A549 (cell line): ENCODE measurements at regions not wholly inside any gene's neighbourhood (a gene's known extent, or its start where the extent isn't known, plus 50 kb on each side); places are given as distances from the start of the nearest gene placed in this dataset.

Experiments
- ATAC-seq, 2 experiments: fragments of 200-7000 bp in 1 of 2; fragments of >200 bp in 1 of 2; cut with Nextera tagmentation in 1 of 2; cut with Tn5 transposase in 1 of 2; 3 replicates each; pipeline versions ENCODE4 v1.8.0 to v1.9.1; 2018 to 2020; ENCODE audit warnings: mild to moderate bottlenecking in 1 of 2, moderate library complexity in 1 of 2
- CTCF ChIA-PET: fragments of 300-600 bp; sonication (Branson Sonifier 250); formaldehyde crosslinking; extraction: SDS; loops from one replicate; lab custom pipeline; 2021; ENCODE audit warnings: antibody characterized with exemption, inconsistent platforms; lab: Yijun Ruan, JAX
- POLR2A ChIA-PET: fragments of 350-600 bp; formaldehyde crosslinking; extraction: SDS; loops from one replicate; lab custom pipeline; 2021; ENCODE audit warnings: antibody characterized with exemption, inconsistent platforms; lab: Yijun Ruan, JAX
- DNase-seq, 2 experiments: peaks; one replicate each; pipeline versions ENCODE4 v3.0.0 to v3.0.0-alpha.2; 2011 to 2016; ENCODE audit warnings: low read depth in 1 of 2, low spot score in 1 of 2
- FAIRE-seq: peaks from 2 replicates; lab custom pipeline; 2011; peaks lifted over from hg19 to GRCh38; lab: Jason Lieb, UNC
- H3K27ac ChIP-seq, 2 experiments: fragments of >200 bp; sonication (Bioruptor Twin); formaldehyde crosslinking; 3 replicates each; pipeline ENCODE4 v1.5.1; 2016 to 2017
- H3K4me1 ChIP-seq: fragments of >200 bp; sonication (Bioruptor Twin); formaldehyde crosslinking; 3 replicates; pipeline ENCODE4 v1.6.1; 2016
- H3K4me2 ChIP-seq: fragments of >200 bp; sonication (Bioruptor Twin); formaldehyde crosslinking; 3 replicates; pipeline ENCODE4 v1.6.1; 2016
- H3K4me3 ChIP-seq: fragments of >200 bp; sonication (Bioruptor Twin); formaldehyde crosslinking; 3 replicates; pipeline ENCODE4 v1.5.1; 2016
- H3K9me3 ChIP-seq: fragments of >200 bp; sonication (Bioruptor Twin); formaldehyde crosslinking; 3 replicates; pipeline ENCODE4 v1.6.1; 2016
- CEBPB ChIP-seq, 2 experiments: fragments of >200 bp in 1 of 2; sonication (Bioruptor Twin) in 1 of 2; formaldehyde crosslinking in 1 of 2; IDR thresholded peaks; 2 replicates each; pipeline ENCODE4 v1.6.1; 2012 to 2016
- CHD4 ChIP-seq: fragments of 200-600 bp; sonication (generic); IDR thresholded peaks from 2 replicates; pipeline ENCODE4 v1.6.1; 2016; ENCODE audit warnings: antibody characterized with exemption, mild to moderate bottlenecking, borderline replicate concordance
- FOSB ChIP-seq: fragments of 250-450 bp; sonication (Bioruptor Pico); IDR thresholded peaks from 2 replicates; pipeline ENCODE4 v1.5.0; 2020; ENCODE audit warnings: mild to moderate bottlenecking, moderate library complexity
- GATA3 ChIP-seq: IDR thresholded peaks from 2 replicates; pipeline ENCODE4 v1.6.1; 2012; ENCODE audit warnings: borderline replicate concordance
- HDAC2 ChIP-seq: fragments of 200-600 bp; sonication (generic); IDR thresholded peaks from 2 replicates; pipeline ENCODE4 v1.6.1; 2016
- HOXB13 ChIP-seq: fragments of 250-450 bp; sonication (Bioruptor Pico); IDR thresholded peaks from 2 replicates; pipeline ENCODE4 v1.5.0; 2020; ENCODE audit warnings: low read depth, mild to moderate bottlenecking, moderate library complexity
- HOXB5 ChIP-seq: fragments of 250-450 bp; sonication (Bioruptor Pico); IDR thresholded peaks from 2 replicates; pipeline ENCODE4 v1.5.0; 2020; ENCODE audit warnings: mild to moderate bottlenecking, moderate library complexity
- JUNB ChIP-seq: fragments of >200 bp; sonication (Bioruptor Twin); formaldehyde crosslinking; IDR thresholded peaks from 2 replicates; pipeline ENCODE4 v1.6.1; 2016
- MAFK ChIP-seq: fragments of 450-650 bp; IDR thresholded peaks from 2 replicates; pipeline ENCODE4 v1.6.1; 2014; ENCODE audit not compliant: partially characterized antibody
- POLR2A ChIP-seq: IDR thresholded peaks from 2 replicates; pipeline ENCODE4 v1.6.1; 2012; ENCODE audit warnings: mild to moderate bottlenecking, low read length
- RCOR1 ChIP-seq: fragments of 150-350 bp; IDR thresholded peaks from 2 replicates; pipeline ENCODE4 v1.6.1; 2014; ENCODE audit warnings: antibody characterized with exemption, low read length, low read depth
- RFX5 ChIP-seq: fragments of 450-650 bp; IDR thresholded peaks from 2 replicates; pipeline ENCODE4 v1.7.1; 2014; ENCODE audit warnings: antibody characterized with exemption, mild to moderate bottlenecking, moderate library complexity
- ZNF302 ChIP-seq: fragments of 250-450 bp; sonication (Bioruptor Pico); IDR thresholded peaks from 2 replicates; pipeline ENCODE4 v1.9.0; 2021; ENCODE audit warnings: inconsistent platforms, mild to moderate bottlenecking, moderate library complexity
- ZSCAN20 ChIP-seq: fragments of 250-450 bp; sonication (Bioruptor Pico); IDR thresholded peaks from 2 replicates; pipeline ENCODE4 v1.8.0; 2022; ENCODE audit warnings: mild to moderate bottlenecking, moderate library complexity
- WGBS: methylation state at CpG from one replicate; pipeline ENCODE4 v1.1.6; 2017; ENCODE audit errors: missing lambda C conversion rate; 5-methylcytosine and 5-hydroxymethylcytosine counted together
- TF ChIP-seq, protein P1 (sequence below): fragments of 450-650 bp; IDR thresholded peaks from 2 replicates; pipeline ENCODE4 v1.6.1; 2014; ENCODE audit warnings: antibody characterized with exemption
- TF ChIP-seq, protein P2 (sequence below): fragments of >200 bp; sonication (Bioruptor Twin); formaldehyde crosslinking; IDR thresholded peaks from 3 replicates; pipeline ENCODE4 v1.5.1; 2016
- TF ChIP-seq, protein P3 (sequence below): fragments of 200-600 bp; sonication (generic); IDR thresholded peaks from 2 replicates; pipeline ENCODE4 v1.6.1; 2016; ENCODE audit warnings: antibody characterized with exemption, mild to moderate bottlenecking, moderate library complexity
- TF ChIP-seq, protein P4 (sequence below): fragments of 250-450 bp; sonication (Bioruptor Pico); IDR thresholded peaks from 2 replicates; pipeline ENCODE4 v1.5.0; 2020; ENCODE audit warnings: low read depth, mild to moderate bottlenecking, moderate library complexity

GRCh38 chr4:14022456-14022855 lies 394.9 kb upstream of the BOD1L1 start:
- TF ChIP-seq CEBPB (IDR thresholded peaks at IDR 0.05): no peak
- TF ChIP-seq HOXB5 (CRISPR knock-in tag): no peak
- TF ChIP-seq, protein P1, sequence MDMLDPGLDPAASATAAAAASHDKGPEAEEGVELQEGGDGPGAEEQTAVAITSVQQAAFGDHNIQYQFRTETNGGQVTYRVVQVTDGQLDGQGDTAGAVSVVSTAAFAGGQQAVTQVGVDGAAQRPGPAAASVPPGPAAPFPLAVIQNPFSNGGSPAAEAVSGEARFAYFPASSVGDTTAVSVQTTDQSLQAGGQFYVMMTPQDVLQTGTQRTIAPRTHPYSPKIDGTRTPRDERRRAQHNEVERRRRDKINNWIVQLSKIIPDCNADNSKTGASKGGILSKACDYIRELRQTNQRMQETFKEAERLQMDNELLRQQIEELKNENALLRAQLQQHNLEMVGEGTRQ: no peak
- TF ChIP-seq, protein P2, sequence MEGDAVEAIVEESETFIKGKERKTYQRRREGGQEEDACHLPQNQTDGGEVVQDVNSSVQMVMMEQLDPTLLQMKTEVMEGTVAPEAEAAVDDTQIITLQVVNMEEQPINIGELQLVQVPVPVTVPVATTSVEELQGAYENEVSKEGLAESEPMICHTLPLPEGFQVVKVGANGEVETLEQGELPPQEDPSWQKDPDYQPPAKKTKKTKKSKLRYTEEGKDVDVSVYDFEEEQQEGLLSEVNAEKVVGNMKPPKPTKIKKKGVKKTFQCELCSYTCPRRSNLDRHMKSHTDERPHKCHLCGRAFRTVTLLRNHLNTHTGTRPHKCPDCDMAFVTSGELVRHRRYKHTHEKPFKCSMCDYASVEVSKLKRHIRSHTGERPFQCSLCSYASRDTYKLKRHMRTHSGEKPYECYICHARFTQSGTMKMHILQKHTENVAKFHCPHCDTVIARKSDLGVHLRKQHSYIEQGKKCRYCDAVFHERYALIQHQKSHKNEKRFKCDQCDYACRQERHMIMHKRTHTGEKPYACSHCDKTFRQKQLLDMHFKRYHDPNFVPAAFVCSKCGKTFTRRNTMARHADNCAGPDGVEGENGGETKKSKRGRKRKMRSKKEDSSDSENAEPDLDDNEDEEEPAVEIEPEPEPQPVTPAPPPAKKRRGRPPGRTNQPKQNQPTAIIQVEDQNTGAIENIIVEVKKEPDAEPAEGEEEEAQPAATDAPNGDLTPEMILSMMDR: no peak
- no peak for TF ChIP-seq HOXB13 (CRISPR knock-in tag)
- TF ChIP-seq, protein P3, sequence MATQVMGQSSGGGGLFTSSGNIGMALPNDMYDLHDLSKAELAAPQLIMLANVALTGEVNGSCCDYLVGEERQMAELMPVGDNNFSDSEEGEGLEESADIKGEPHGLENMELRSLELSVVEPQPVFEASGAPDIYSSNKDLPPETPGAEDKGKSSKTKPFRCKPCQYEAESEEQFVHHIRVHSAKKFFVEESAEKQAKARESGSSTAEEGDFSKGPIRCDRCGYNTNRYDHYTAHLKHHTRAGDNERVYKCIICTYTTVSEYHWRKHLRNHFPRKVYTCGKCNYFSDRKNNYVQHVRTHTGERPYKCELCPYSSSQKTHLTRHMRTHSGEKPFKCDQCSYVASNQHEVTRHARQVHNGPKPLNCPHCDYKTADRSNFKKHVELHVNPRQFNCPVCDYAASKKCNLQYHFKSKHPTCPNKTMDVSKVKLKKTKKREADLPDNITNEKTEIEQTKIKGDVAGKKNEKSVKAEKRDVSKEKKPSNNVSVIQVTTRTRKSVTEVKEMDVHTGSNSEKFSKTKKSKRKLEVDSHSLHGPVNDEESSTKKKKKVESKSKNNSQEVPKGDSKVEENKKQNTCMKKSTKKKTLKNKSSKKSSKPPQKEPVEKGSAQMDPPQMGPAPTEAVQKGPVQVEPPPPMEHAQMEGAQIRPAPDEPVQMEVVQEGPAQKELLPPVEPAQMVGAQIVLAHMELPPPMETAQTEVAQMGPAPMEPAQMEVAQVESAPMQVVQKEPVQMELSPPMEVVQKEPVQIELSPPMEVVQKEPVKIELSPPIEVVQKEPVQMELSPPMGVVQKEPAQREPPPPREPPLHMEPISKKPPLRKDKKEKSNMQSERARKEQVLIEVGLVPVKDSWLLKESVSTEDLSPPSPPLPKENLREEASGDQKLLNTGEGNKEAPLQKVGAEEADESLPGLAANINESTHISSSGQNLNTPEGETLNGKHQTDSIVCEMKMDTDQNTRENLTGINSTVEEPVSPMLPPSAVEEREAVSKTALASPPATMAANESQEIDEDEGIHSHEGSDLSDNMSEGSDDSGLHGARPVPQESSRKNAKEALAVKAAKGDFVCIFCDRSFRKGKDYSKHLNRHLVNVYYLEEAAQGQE: no peak
- TF ChIP-seq HDAC2: no peak
- no peak for TF ChIP-seq RCOR1
- TF ChIP-seq FOSB (CRISPR knock-in tag): no peak
- TF ChIP-seq GATA3: no peak
- no peak for TF ChIP-seq MAFK
- DNase-seq (peak in 1 of 2 experiments; percentile 5), FAIRE-seq (no peak)

GRCh38 chr4:14023036-14023435 lies 395.5 kb upstream of the BOD1L1 start:
- Histone ChIP-seq H3K4me2 (no peak overlapping the region), H3K27ac (peak overlapping the region; percentile 2 to 68; a peak in 3 of 6 replicates), H3K4me1 (peaks cover 16% of the 10 kb centered on the region; the same call in 2 of the 3 replicates), H3K9me3 (0 out of 3 replicates have a peak, but pooled peaks cover under 1% of the 10 kb centered on the region), H3K4me3 (no peak overlapping the region)
- no peak for FAIRE-seq
- ChIA-PET CTCF (interaction anchor here (1.3 kb wide), 1 partner anchor 30 kb away, joined by 3 read pairs; no protein-coding TSS in a partner anchor), POLR2A (interaction anchor here (0.9 kb wide), 1 partner anchor 115 kb away, joined by 3 read pairs; no protein-coding TSS in a partner anchor)
- WGBS: 58% methylated on average over 2 of the region's 3 CpGs
- peak in 1 of 2 experiments; percentile 18 for DNase-seq
- TF ChIP-seq ZSCAN20 (CRISPR knock-in tag): no peak
- no peak for TF ChIP-seq RFX5
- TF ChIP-seq JUNB: no peak
- no peak for TF ChIP-seq HOXB5 (CRISPR knock-in tag)
- TF ChIP-seq HDAC2: no peak
- TF ChIP-seq, protein P4, sequence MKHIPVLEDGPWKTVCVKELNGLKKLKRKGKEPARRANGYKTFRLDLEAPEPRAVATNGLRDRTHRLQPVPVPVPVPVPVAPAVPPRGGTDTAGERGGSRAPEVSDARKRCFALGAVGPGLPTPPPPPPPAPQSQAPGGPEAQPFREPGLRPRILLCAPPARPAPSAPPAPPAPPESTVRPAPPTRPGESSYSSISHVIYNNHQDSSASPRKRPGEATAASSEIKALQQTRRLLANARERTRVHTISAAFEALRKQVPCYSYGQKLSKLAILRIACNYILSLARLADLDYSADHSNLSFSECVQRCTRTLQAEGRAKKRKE: no peak
- no peak for TF ChIP-seq RCOR1
- TF ChIP-seq ZNF302: no peak
- no peak for TF ChIP-seq MAFK
- no peak for TF ChIP-seq POLR2A
- no peak for TF ChIP-seq CHD4
- TF ChIP-seq, all 56 proteins: peak for 0
- no peak for ATAC-seq

More at GRCh38 chr4:14022456-14022855, 394.9 kb upstream of the BOD1L1 start:
- Histone ChIP-seq H3K4me1 (peaks cover 16% of the 10 kb centered on the region; the same call in 2 of the 3 replicates), H3K9me3 (0 out of 3 replicates have a peak, but pooled peaks cover 5% of the 10 kb centered on the region), H3K4me2 (no peak overlapping the region), H3K27ac (peak overlapping the region; percentile 2 to 68; a peak in 4 of 6 replicates), H3K4me3 (no peak overlapping the region)
- no peak for ATAC-seq
- POLR2A ChIA-PET: interaction anchor here (0.9 kb wide), 1 partner anchor 115 kb away, joined by 3 read pairs; no protein-coding TSS in a partner anchor
- CTCF ChIA-PET: interaction anchor here (1.3 kb wide), 1 partner anchor 31 kb away, joined by 3 read pairs; no protein-coding TSS in a partner anchor
- WGBS: 65% methylated on average over 1 of the region's 1 CpG
